SK-N-SH (cell line): ENCODE measurements at regions not wholly inside any gene's neighbourhood (a gene's known extent, or its start where the extent isn't known, plus 50 kb on each side); places are given as distances from the start of the nearest gene placed in this dataset.

Experiments used
- CTCF ChIA-PET: fragments of 300-600, 350-600 bp; formaldehyde crosslinking; extraction: SDS; loops from one replicate; lab custom pipeline; 2021; lab: Yijun Ruan, JAX
- POLR2A ChIA-PET: fragments of 350-600 bp; sonication (Branson Sonifier 250); formaldehyde crosslinking; extraction: SDS; loops from one replicate; lab custom pipeline; 2020; ENCODE audit warnings: antibody characterized with exemption, inconsistent platforms; lab: Yijun Ruan, JAX
- DNase-seq: peaks from one replicate; pipeline ENCODE4 v3.0.0; 2012
- H2AFZ ChIP-seq: fragments of 200-600 bp; sonication (generic); 2 replicates; pipeline ENCODE4 v1.8.1; 2016; ENCODE audit warnings: antibody characterized with exemption, mild to moderate bottlenecking, low read depth
- H3F3A ChIP-seq: fragments of 200-600 bp; sonication (generic); replicated peaks from 2 replicates; pipeline ENCODE3; 2016; ENCODE audit warnings: antibody characterized with exemption, mild to moderate bottlenecking; ENCODE audit not compliant: insufficient read depth
- H3K27ac ChIP-seq, 2 experiments: fragments of 200-500 bp in 1 of 2; fragments of 200-600 bp in 1 of 2; sonication (Bioruptor generic) in 1 of 2; sonication (generic), shearing (Covaris generic) in 1 of 2; 2 replicates each; pipeline versions ENCODE4 v1.5.1 to v1.6.1; 2014 to 2016; ENCODE audit warnings: low read depth in 2 of 2, inconsistent platforms in 1 of 2, low read length in 1 of 2, mild to moderate bottlenecking in 1 of 2, mixed read lengths in 1 of 2
- H3K27me3 ChIP-seq: fragments of 200-600 bp; sonication (generic), shearing (Covaris generic); 2 replicates; pipeline ENCODE4 v1.6.1; 2016; ENCODE audit warnings: mixed run types; ENCODE audit not compliant: insufficient read depth
- H3K36me3 ChIP-seq, 2 experiments: fragments of 200-500 bp in 1 of 2; fragments of 200-600 bp in 1 of 2; sonication (Bioruptor generic) in 1 of 2; sonication (generic) in 1 of 2; replicated peaks in 1 of 2; 2 replicates each; pipeline versions ENCODE3 to v1.5.1; 2014 to 2016; ENCODE audit warnings: low read length in 1 of 2, mild to moderate bottlenecking in 1 of 2; ENCODE audit not compliant: insufficient read depth in 2 of 2, control insufficient read depth in 1 of 2
- H3K4me1 ChIP-seq, 2 experiments: fragments of 200-500 bp in 1 of 2; fragments of 200-600 bp in 1 of 2; sonication (Bioruptor generic) in 1 of 2; sonication (generic), shearing (Covaris generic) in 1 of 2; 2 replicates each; pipeline versions ENCODE4 v1.5.1 to v1.6.1; 2014 to 2016; ENCODE audit warnings: low read depth in 1 of 2, low read length in 1 of 2, mixed run types in 1 of 2; ENCODE audit not compliant: insufficient read depth in 2 of 2, control insufficient read depth in 1 of 2
- H3K4me2 ChIP-seq: fragments of 200-600 bp; sonication (generic), shearing (Covaris generic); 2 replicates; pipeline ENCODE4 v1.6.1; 2017; ENCODE audit warnings: mixed run types
- H3K4me3 ChIP-seq, 2 experiments: fragments of 200-500 bp in 1 of 2; fragments of 200-600 bp in 1 of 2; sonication (Bioruptor generic) in 1 of 2; sonication (generic), shearing (Covaris generic) in 1 of 2; 2 replicates each; pipeline versions ENCODE4 v1.5.1 to v1.8.1; 2014 to 2016; ENCODE audit warnings: low read depth in 2 of 2, inconsistent platforms in 1 of 2, low read length in 1 of 2, mild to moderate bottlenecking in 1 of 2, mixed read lengths in 1 of 2, moderate library complexity in 1 of 2
- H3K79me2 ChIP-seq: fragments of 200-600 bp; sonication (generic); 2 replicates; pipeline ENCODE4 v1.8.1; 2017; ENCODE audit warnings: mild to moderate bottlenecking; ENCODE audit not compliant: insufficient read depth
- H3K9ac ChIP-seq: fragments of 200-600 bp; sonication (generic); 2 replicates; pipeline ENCODE4 v1.6.1; 2017; ENCODE audit warnings: mixed run types
- H3K9me2 ChIP-seq: fragments of 200-600 bp; sonication (generic); 2 replicates; pipeline ENCODE4 v1.6.1; 2017; ENCODE audit warnings: mixed run types
- H3K9me3 ChIP-seq: fragments of 200-600 bp; sonication (generic); 2 replicates; pipeline ENCODE4 v1.6.1; 2017; ENCODE audit warnings: mixed run types, mild to moderate bottlenecking, moderate library complexity
- H4K20me1 ChIP-seq: fragments of 200-600 bp; sonication (generic); 2 replicates; pipeline ENCODE4 v1.6.1; 2017; ENCODE audit warnings: mild to moderate bottlenecking, mixed run types; ENCODE audit not compliant: insufficient read depth
- FOXJ3 ChIP-seq: sonication (generic); formaldehyde crosslinking; IDR thresholded peaks from 2 replicates; pipeline ENCODE4 v1.5.1; 2020; ENCODE audit warnings: mild to moderate bottlenecking, missing genetic modification reagents
- FOXM1 ChIP-seq: IDR thresholded peaks from 2 replicates; pipeline ENCODE4 v1.4.0; 2012; ENCODE audit warnings: low read depth, mild to moderate bottlenecking
- MEF2A ChIP-seq: IDR thresholded peaks from 2 replicates; pipeline ENCODE4 v1.4.0; 2012; ENCODE audit warnings: low read depth, borderline replicate concordance
- MXI1 ChIP-seq: IDR thresholded peaks from 2 replicates; pipeline ENCODE4 v1.6.1; 2012; ENCODE audit warnings: mild to moderate bottlenecking, low read depth, low read length, improper control_type of control experiment
- POLR2AphosphoS5 ChIP-seq: IDR thresholded peaks from 2 replicates; pipeline ENCODE4 v1.6.1; 2012; ENCODE audit warnings: low read depth, low read length
- RFX5 ChIP-seq: IDR thresholded peaks from 2 replicates; pipeline ENCODE4 v1.6.1; 2012; ENCODE audit warnings: mild to moderate bottlenecking, improper control_type of control experiment, low read length
- SIN3A ChIP-seq: IDR thresholded peaks from 2 replicates; pipeline ENCODE4 v1.6.1; 2012; ENCODE audit warnings: low read depth, mild to moderate bottlenecking, low read length, moderate library complexity, borderline replicate concordance
- SMC3 ChIP-seq: IDR thresholded peaks from 2 replicates; pipeline ENCODE4 v1.6.1; 2012; ENCODE audit warnings: low read depth, low read length, improper control_type of control experiment
- TCF12 ChIP-seq: IDR thresholded peaks from 2 replicates; pipeline ENCODE4 v1.4.0; 2012
- YY1 ChIP-seq: IDR thresholded peaks from 2 replicates; pipeline ENCODE4 v1.4.0; 2012; ENCODE audit warnings: low read depth, mild to moderate bottlenecking
- WGBS: methylation state at CpG from one replicate; pipeline ENCODE4 v1.1.6; 2017; ENCODE audit warnings: low lambda C conversion rate; 5-methylcytosine and 5-hydroxymethylcytosine counted together
- TF ChIP-seq, protein P1 (sequence below): fragments of 200-600 bp; sonication (generic); IDR thresholded peaks from 2 replicates; pipeline ENCODE4 v1.6.1; 2017; ENCODE audit warnings: antibody characterized with exemption, mild to moderate bottlenecking, moderate library complexity
- TF ChIP-seq, protein P2 (sequence below): IDR thresholded peaks from 2 replicates; pipeline ENCODE4 v1.4.0; 2012; ENCODE audit warnings: low read depth
- TF ChIP-seq, protein P3 (sequence below): fragments of 150-350 bp; IDR thresholded peaks from 2 replicates; pipeline ENCODE4 v1.6.1; 2016; ENCODE audit warnings: mild to moderate bottlenecking, low read depth, low read length

DNA sequence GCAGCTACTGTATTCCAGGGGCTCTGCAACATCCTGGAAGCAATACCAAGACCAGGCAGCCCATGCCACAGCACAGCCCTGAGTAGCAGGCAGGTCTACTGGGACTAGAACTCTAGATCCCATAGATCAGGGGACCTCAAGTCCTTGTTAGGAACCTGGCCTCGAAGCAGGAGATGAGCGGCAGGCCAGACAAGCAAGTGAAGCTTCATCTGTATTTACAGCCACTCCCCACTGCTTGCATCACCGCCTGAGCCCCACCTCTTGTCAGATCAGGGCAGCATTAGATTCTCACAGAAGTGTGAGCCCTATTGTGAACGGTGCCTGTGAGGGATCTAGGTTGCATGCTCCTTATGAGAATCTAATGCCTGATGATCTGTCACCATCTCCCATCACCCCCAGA is 295.7 kb upstream of the TNRC6C start:
- WGBS = 48% methylated on average over 4 of the region's 4 CpGs
- Histone ChIP-seq H3K27me3 (peaks cover 11% of the 10 kb centered on the region; the same call in 1 of the 2 replicates), H3K79me2 (no peaks in the 10 kb centered on the region), H3K4me2 (no peak overlapping the region), H3K4me1 (no peaks in the 10 kb centered on the region), H3K9me3 (no peaks in the 10 kb centered on the region), H4K20me1 (no peaks in the 10 kb centered on the region), H2AFZ (no peak overlapping the region), H3K27ac (no peak overlapping the region), H3K4me3 (no peak overlapping the region), H3F3A (no peaks in the 10 kb centered on the region), H3K9me2 (no peaks in the 10 kb centered on the region), H3K36me3 (no peaks in the 10 kb centered on the region), H3K9ac (no peak overlapping the region)
- no peak for DNase-seq
- no peak for TF ChIP-seq MEF2A
- TF ChIP-seq, protein P1, sequence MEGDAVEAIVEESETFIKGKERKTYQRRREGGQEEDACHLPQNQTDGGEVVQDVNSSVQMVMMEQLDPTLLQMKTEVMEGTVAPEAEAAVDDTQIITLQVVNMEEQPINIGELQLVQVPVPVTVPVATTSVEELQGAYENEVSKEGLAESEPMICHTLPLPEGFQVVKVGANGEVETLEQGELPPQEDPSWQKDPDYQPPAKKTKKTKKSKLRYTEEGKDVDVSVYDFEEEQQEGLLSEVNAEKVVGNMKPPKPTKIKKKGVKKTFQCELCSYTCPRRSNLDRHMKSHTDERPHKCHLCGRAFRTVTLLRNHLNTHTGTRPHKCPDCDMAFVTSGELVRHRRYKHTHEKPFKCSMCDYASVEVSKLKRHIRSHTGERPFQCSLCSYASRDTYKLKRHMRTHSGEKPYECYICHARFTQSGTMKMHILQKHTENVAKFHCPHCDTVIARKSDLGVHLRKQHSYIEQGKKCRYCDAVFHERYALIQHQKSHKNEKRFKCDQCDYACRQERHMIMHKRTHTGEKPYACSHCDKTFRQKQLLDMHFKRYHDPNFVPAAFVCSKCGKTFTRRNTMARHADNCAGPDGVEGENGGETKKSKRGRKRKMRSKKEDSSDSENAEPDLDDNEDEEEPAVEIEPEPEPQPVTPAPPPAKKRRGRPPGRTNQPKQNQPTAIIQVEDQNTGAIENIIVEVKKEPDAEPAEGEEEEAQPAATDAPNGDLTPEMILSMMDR = no peak
- no peak for TF ChIP-seq SMC3
- TF ChIP-seq FOXM1 = no peak
- TF ChIP-seq FOXJ3 = no peak
- TF ChIP-seq, protein P2, sequence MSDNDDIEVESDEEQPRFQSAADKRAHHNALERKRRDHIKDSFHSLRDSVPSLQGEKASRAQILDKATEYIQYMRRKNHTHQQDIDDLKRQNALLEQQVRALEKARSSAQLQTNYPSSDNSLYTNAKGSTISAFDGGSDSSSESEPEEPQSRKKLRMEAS = no peak
- TF ChIP-seq TCF12 = no peak
- TF ChIP-seq, protein P3, sequence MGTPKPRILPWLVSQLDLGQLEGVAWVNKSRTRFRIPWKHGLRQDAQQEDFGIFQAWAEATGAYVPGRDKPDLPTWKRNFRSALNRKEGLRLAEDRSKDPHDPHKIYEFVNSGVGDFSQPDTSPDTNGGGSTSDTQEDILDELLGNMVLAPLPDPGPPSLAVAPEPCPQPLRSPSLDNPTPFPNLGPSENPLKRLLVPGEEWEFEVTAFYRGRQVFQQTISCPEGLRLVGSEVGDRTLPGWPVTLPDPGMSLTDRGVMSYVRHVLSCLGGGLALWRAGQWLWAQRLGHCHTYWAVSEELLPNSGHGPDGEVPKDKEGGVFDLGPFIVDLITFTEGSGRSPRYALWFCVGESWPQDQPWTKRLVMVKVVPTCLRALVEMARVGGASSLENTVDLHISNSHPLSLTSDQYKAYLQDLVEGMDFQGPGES = no peak
- TF ChIP-seq YY1 = no peak
- no peak for TF ChIP-seq RFX5
- POLR2A ChIA-PET = no interaction called here
- CTCF ChIA-PET = interaction anchor here (0.6 to 1.8 kb wide), 2 partner anchors 18 to 258 kb away, joined by 3 to 6 read pairs; no protein-coding TSS in a partner anchor

DNA sequence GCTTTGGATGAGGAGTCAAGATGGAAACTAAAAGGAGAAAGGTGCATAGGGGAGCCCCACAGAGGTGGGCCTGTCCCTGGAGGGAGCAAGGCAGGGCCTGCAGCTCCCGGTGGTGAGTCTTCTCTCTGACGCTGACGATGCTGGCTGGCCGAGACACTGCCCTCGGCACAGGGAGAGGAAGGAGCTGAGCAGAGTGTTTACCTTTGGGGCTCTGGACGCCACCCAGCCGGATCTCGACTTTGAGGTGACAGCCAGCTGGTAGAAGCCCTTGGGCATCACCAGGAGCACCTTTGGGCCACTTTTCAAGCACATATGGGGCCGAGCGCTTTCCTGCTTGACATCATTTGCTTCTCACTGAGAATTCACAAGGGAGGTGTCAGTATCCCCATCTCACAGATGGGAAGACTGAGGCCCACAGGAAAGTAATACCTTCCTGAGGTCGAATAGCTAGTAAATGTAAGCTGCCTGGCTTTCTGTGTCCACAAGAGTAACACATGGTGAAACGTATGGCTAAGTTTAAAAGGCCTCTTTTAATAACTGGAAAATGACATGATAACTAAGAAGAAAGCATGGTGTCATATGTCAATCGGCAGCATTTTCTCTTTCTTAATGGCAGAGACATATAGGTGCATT is 294.3 kb upstream of the TNRC6C start:
- WGBS = 48% methylated on average over 9 of the region's 13 CpGs
- no peaks in the 10 kb centered on the region for H3K9me2 ChIP-seq
- H3K27me3 ChIP-seq = no peaks in the 10 kb centered on the region; the same call in 1 of the 2 replicates
- ChIA-PET POLR2A (no interaction called here), CTCF (no interaction called here)
- no peaks in the 10 kb centered on the region for H3K9me3 ChIP-seq
- H3K79me2 ChIP-seq = no peaks in the 10 kb centered on the region
- no peak overlapping the region for H3K9ac ChIP-seq
- no peaks in the 10 kb centered on the region for H3F3A ChIP-seq
- no peaks in the 10 kb centered on the region for H4K20me1 ChIP-seq
- no peaks in the 10 kb centered on the region for H3K4me1 ChIP-seq
- no peak overlapping the region for H3K4me2 ChIP-seq
- no peak for DNase-seq
- H2AFZ ChIP-seq = no peak overlapping the region
- no peak overlapping the region for H3K4me3 ChIP-seq
- H3K36me3 ChIP-seq = no peaks in the 10 kb centered on the region
- TF ChIP-seq POLR2AphosphoS5 (no peak), SIN3A (no peak), MXI1 (no peak), FOXM1 (no peak), YY1 (no peak)
- TF ChIP-seq, protein P2 = no peak
- H3K27ac ChIP-seq = no peak overlapping the region
